Endothelial cell of umbilical vein (primary cell): ENCODE measurements at regions not wholly inside any gene's neighbourhood (a gene's known extent, or its start where the extent isn't known, plus 50 kb on each side); places are given as distances from the start of the nearest gene placed in this dataset.

Experiments
- BruUV-seq: library from RNA; stranded (reverse); fragments of 400-500 nt; replicated peaks from 2 replicates; lab custom pipeline; 2021; lab: Mats Ljungman, UMichigan
- CTCF ChIA-PET: fragments of 300-600, 350-600 bp; sonication (Branson Sonifier 250); formaldehyde crosslinking; loops from one replicate; lab custom pipeline; 2021; ENCODE audit warnings: antibody characterized with exemption, inconsistent platforms; lab: Charles Lee
- POLR2A ChIA-PET: fragments of 300-600, 350-600 bp; sonication (Branson Sonifier 250); formaldehyde crosslinking; loops from one replicate; lab custom pipeline; 2021; ENCODE audit warnings: antibody characterized with exemption, inconsistent platforms; lab: Charles Lee
- DNase-seq: peaks from one replicate; pipeline ENCODE4 v3.0.0-alpha.2; 2011; ENCODE audit warnings: low read depth, low spot score
- FAIRE-seq: peaks from 2 replicates; lab custom pipeline; 2011; peaks lifted over from hg19 to GRCh38; lab: Jason Lieb, UNC
- H2AFZ ChIP-seq: 2 replicates; pipeline ENCODE4 v1.6.0; 2012; ENCODE audit warnings: low read depth, low read length, control low read depth, inconsistent platforms
- H3K27ac ChIP-seq: 2 replicates; pipeline ENCODE4 v1.5.1; 2011; ENCODE audit warnings: low read depth, mild to moderate bottlenecking, control low read depth, low read length, moderate library complexity; ENCODE audit not compliant: insufficient read depth
- H3K27me3 ChIP-seq, 2 experiments: 2 replicates each; pipeline versions ENCODE4 v1.6.0 to v1.6.1; 2011; ENCODE audit warnings: low read length in 2 of 2, mixed read lengths in 1 of 2; ENCODE audit not compliant: control insufficient read depth in 2 of 2, insufficient read depth in 2 of 2
- H3K36me3 ChIP-seq, 2 experiments: 2 replicates in 1 of 2; 3 replicates in 1 of 2; pipeline ENCODE4 v1.5.1; 2011; ENCODE audit warnings: low read length in 2 of 2, mild to moderate bottlenecking in 1 of 2, moderate library complexity in 1 of 2; ENCODE audit not compliant: control insufficient read depth in 2 of 2, insufficient read depth in 2 of 2; ENCODE audit errors: extremely low read depth in 1 of 2
- H3K4me1 ChIP-seq: 3 replicates; pipeline ENCODE4 v1.5.1; 2011; ENCODE audit warnings: mild to moderate bottlenecking, low read length; ENCODE audit not compliant: control insufficient read depth, insufficient read depth; ENCODE audit errors: extremely low read depth
- H3K4me2 ChIP-seq: 2 replicates; pipeline ENCODE4 v1.6.1; 2011; ENCODE audit warnings: low read length, control low read depth, mixed read lengths; ENCODE audit not compliant: insufficient read depth
- H3K4me3 ChIP-seq, 3 experiments: fragments of 200-600 bp in 1 of 3; sonication (generic), shearing (Covaris generic) in 1 of 3; replicated peaks in 1 of 3; 2 replicates each; pipeline ENCODE4 v1.5.1; 2011 to 2016; ENCODE audit warnings: control low read depth in 3 of 3, low read length in 3 of 3, mild to moderate bottlenecking in 2 of 3, inconsistent platforms in 1 of 3, low read depth in 1 of 3, moderate library complexity in 1 of 3; ENCODE audit not compliant: insufficient read depth in 1 of 3
- H3K79me2 ChIP-seq: 2 replicates; pipeline ENCODE4 v1.6.0; 2012; ENCODE audit warnings: low read length, inconsistent platforms; ENCODE audit not compliant: control insufficient read depth, insufficient read depth
- H3K9ac ChIP-seq: replicated peaks from 2 replicates; pipeline ENCODE3; 2011; ENCODE audit warnings: low read length, control low read depth; ENCODE audit not compliant: insufficient read depth; ENCODE audit errors: extremely low read depth
- H3K9me1 ChIP-seq: replicated peaks from 3 replicates; pipeline ENCODE4 v1.6.0; 2011; ENCODE audit warnings: mild to moderate bottlenecking, low read length; ENCODE audit not compliant: control insufficient read depth, insufficient read depth; ENCODE audit errors: extremely low read depth
- H3K9me3 ChIP-seq: replicated peaks from 2 replicates; pipeline ENCODE4 v1.5.1; 2012; ENCODE audit warnings: low read length, inconsistent platforms; ENCODE audit not compliant: control insufficient read depth, insufficient read depth
- H4K20me1 ChIP-seq: replicated peaks from 2 replicates; pipeline ENCODE3; 2011; ENCODE audit warnings: mild to moderate bottlenecking, low read length; ENCODE audit not compliant: control insufficient read depth, insufficient read depth; ENCODE audit errors: extremely low read depth
- CTCF ChIP-seq, 2 donors: IDR thresholded peaks; 1 replicate in 1 of 2; 2 replicates in 1 of 2; pipeline ENCODE4 v1.5.1; 2011; ENCODE audit warnings: low read length in 2 of 2, mild to moderate bottlenecking in 2 of 2, moderate library complexity in 2 of 2, control low read depth in 1 of 2, inconsistent platforms in 1 of 2, low read depth in 1 of 2; ENCODE audit not compliant: insufficient read depth in 1 of 2; ENCODE audit errors: extremely low read depth in 1 of 2
- EZH2 ChIP-seq: IDR thresholded peaks from 2 replicates; pipeline ENCODE4 v1.6.1; 2012; ENCODE audit warnings: borderline replicate concordance, low read depth, mild to moderate bottlenecking, moderate library complexity, low read length, inconsistent platforms; ENCODE audit not compliant: severe bottlenecking
- FOS ChIP-seq: IDR thresholded peaks from 2 replicates; pipeline ENCODE4 v1.6.1; 2011; ENCODE audit warnings: mild to moderate bottlenecking, low read length, moderate library complexity, borderline replicate concordance; ENCODE audit not compliant: insufficient read depth
- GATA2 ChIP-seq: IDR thresholded peaks from 2 replicates; pipeline ENCODE4 v1.7.0; 2011; ENCODE audit warnings: low read depth, mild to moderate bottlenecking, moderate library complexity, mixed read lengths, low read length; ENCODE audit not compliant: insufficient read length, insufficient read depth
- JUN ChIP-seq: IDR thresholded peaks from 2 replicates; pipeline ENCODE4 v1.6.1; 2011; ENCODE audit warnings: borderline replicate concordance, low read depth; ENCODE audit not compliant: insufficient read length, insufficient read depth
- MAX ChIP-seq: IDR thresholded peaks from 2 replicates; pipeline ENCODE4 v1.6.1; 2011; ENCODE audit not compliant: insufficient read depth, insufficient read length
- MYC ChIP-seq: IDR thresholded peaks from one replicate; pipeline ENCODE4 v1.6.1; 2011; ENCODE audit warnings: mild to moderate bottlenecking, low read depth, low read length
- POLR2A ChIP-seq: IDR thresholded peaks from 2 replicates; pipeline ENCODE4 v1.6.1; 2012; ENCODE audit warnings: low read depth, mild to moderate bottlenecking, control low read depth, low read length
- POLR2AphosphoS5 ChIP-seq: IDR thresholded peaks from 2 replicates; pipeline ENCODE4 v1.6.1; 2012; ENCODE audit warnings: low read depth, mild to moderate bottlenecking, control low read depth, low read length, moderate library complexity; ENCODE audit not compliant: insufficient read depth
- dilution Hi-C: fragments of 300-500 bp; cut with MboI; formaldehyde crosslinking; loops from one replicate; pipeline ENCODE4 v1.15.0; 2019; ENCODE audit warnings: low sequenced_read_pairs; ENCODE audit not compliant: extremely low pct_ligation_motif_present
- intact Hi-C: fragments of 100-400 bp; cut with micrococcal nuclease; formaldehyde crosslinking; loops from one replicate; pipeline ENCODE4 v1.10.0; 2022

GRCh38 chr6:50330963-50331362 lies 281.2 kb upstream of the DEFB112 start:
- Histone ChIP-seq H3K27me3 (no peaks in the 10 kb centered on the region), H3K79me2 (no peaks in the 10 kb centered on the region), H3K4me1 (no peaks in the 10 kb centered on the region), H3K36me3 (no peaks in the 10 kb centered on the region), H3K9me3 (peaks cover 6% of the 10 kb centered on the region), H3K4me2 (no peak overlapping the region), H3K27ac (no peak overlapping the region), H3K9ac (no peak overlapping the region), H3K9me1 (no peaks in the 10 kb centered on the region), H4K20me1 (no peaks in the 10 kb centered on the region), H3K4me3 (no peak overlapping the region), H2AFZ (no peak overlapping the region)
- ChIA-PET CTCF (no interaction called here), POLR2A (no interaction called here)
- DNase-seq (no peak), FAIRE-seq (no peak)
- BruUV-seq = no TSS peak
- dilution Hi-C loops (no loop called here), intact Hi-C loops (no loop called here)
- no peak for TF ChIP-seq POLR2AphosphoS5
- TF ChIP-seq FOS = no peak
- no peak for TF ChIP-seq EZH2
- TF ChIP-seq MYC = no peak
- no peak for TF ChIP-seq GATA2
- TF ChIP-seq MAX = no peak
- no peak for TF ChIP-seq POLR2A
- TF ChIP-seq CTCF (IDR thresholded peaks at IDR 0.05; ENCODE audit: extremely low read depth in 1 of 2, insufficient read depth in 1 of 2, low read depth in 1 of 2, low read length in 2 of 2) = no peak
- no peak for TF ChIP-seq JUN
